ENCODE measurements at regions not wholly inside any gene's neighbourhood (a gene's known extent, or its start where the extent isn't known, plus 50 kb on each side); places are given as distances from the start of the nearest gene placed in this dataset.
"Not testable (repeated sequence)": the region's sequence is repeated elsewhere in the genome, so short reads cannot be mapped to it uniquely, and the experiment has no call there.

GRCh38 chrX:42189576-42189975 lies 266.2 kb upstream of the CASK start:
- Histone ChIP-seq H3K36me3 (no peaks in the 10 kb centered on the region), H3K4me2 (no peak overlapping the region)

GRCh38 chrX:42188730-42189129 lies 265.4 kb upstream of the CASK start:
- no peak for TF ChIP-seq Cebpa-rat (IDR thresholded peaks at IDR 0.05)
- Histone ChIP-seq H4K20me1 (no peaks in the 10 kb centered on the region; a peak in 1 of 22 replicates), H3K9me3 (replicated peaks in 1 of 11) (peaks cover 0 to 10% (median 4%) of the 10 kb centered on the region in 11 experiments; a peak in 3 of 22 replicates)

More at GRCh38 chrX:42189576-42189975, 266.2 kb upstream of the CASK start:
- no peak overlapping the region for H3K9ac ChIP-seq
- no peak for TF ChIP-seq Cebpa-rat (IDR thresholded peaks at IDR 0.05)
- no peak overlapping the region for H3K4me3 ChIP-seq
- no peaks in the 10 kb centered on the region; a peak in 1 of 22 replicates for H4K20me1 ChIP-seq
- peaks cover 80 to 100% (median 97%) of the 10 kb centered on the region in 11 experiments for H3K27me3 ChIP-seq
- H3K4me1 ChIP-seq = no peaks in the 10 kb centered on the region
- peaks cover 0 to 10% (median 4%) of the 10 kb centered on the region in 11 experiments; a peak in 3 of 22 replicates for H3K9me3 ChIP-seq (replicated peaks in 1 of 11)
- no peak overlapping the region for H3K27ac ChIP-seq

GRCh38 chrX:42176789-42177188 lies 253.4 kb upstream of the CASK start:
- no peak overlapping the region for H3K9ac ChIP-seq
- H3K27ac ChIP-seq = no peak overlapping the region
- H3K4me3 ChIP-seq = no peak overlapping the region
- no peak overlapping the region for H3K4me2 ChIP-seq
- peaks cover 77 to 100% (median 92%) of the 10 kb centered on the region in 11 experiments for H3K27me3 ChIP-seq
- H4K20me1 ChIP-seq = peaks cover 0 to 10% (median 0%) of the 10 kb centered on the region in 11 experiments; a peak in 4 of 22 replicates
- H3K36me3 ChIP-seq = no peaks in the 10 kb centered on the region
- no peaks in the 10 kb centered on the region for H3K9me3 ChIP-seq (replicated peaks in 1 of 11)
- TF ChIP-seq Cebpa-rat (IDR thresholded peaks at IDR 0.05) = no peak
- H3K4me1 ChIP-seq = no peaks in the 10 kb centered on the region

More at GRCh38 chrX:42188730-42189129, 265.4 kb upstream of the CASK start:
- H3K27me3 ChIP-seq = peaks cover 80 to 100% (median 97%) of the 10 kb centered on the region in 11 experiments
- no peaks in the 10 kb centered on the region for H3K4me1 ChIP-seq
- no peak overlapping the region for H3K4me3 ChIP-seq
- no peak overlapping the region for H3K9ac ChIP-seq
- H3K4me2 ChIP-seq = no peak overlapping the region
- H3K27ac ChIP-seq = no peak overlapping the region
- H3K36me3 ChIP-seq = no peaks in the 10 kb centered on the region

GRCh38 chrX:42175843-42176242 lies 252.5 kb upstream of the CASK start:
- no peak for TF ChIP-seq Cebpa-rat (IDR thresholded peaks at IDR 0.05)
- no peaks in the 10 kb centered on the region for H3K9me3 ChIP-seq (replicated peaks in 1 of 11)

GRCh38 chrX:42157923-42158322 lies 234.6 kb upstream of the CASK start:
- Histone ChIP-seq H3K27me3 (peaks cover 61 to 96% (median 87%) of the 10 kb centered on the region in 11 experiments; a peak in 21 of 22 replicates), H3K9me3 (replicated peaks in 1 of 11) (peaks cover 23 to 43% (median 31%) of the 10 kb centered on the region in 11 experiments)
- H4K20me1 ChIP-seq, H3K27ac ChIP-seq, H3K4me2 ChIP-seq, H3K9ac ChIP-seq, H3K36me3 ChIP-seq, H3K4me1 ChIP-seq, H3K4me3 ChIP-seq: not testable (repeated sequence)

More at GRCh38 chrX:42175843-42176242, 252.5 kb upstream of the CASK start:
- Histone ChIP-seq H3K4me1 (no peaks in the 10 kb centered on the region), H3K4me2 (no peak overlapping the region), H3K4me3 (no peak overlapping the region), H3K27me3 (peaks cover 76 to 100% (median 91%) of the 10 kb centered on the region in 11 experiments), H3K27ac (no peak overlapping the region), H4K20me1 (peaks cover 0 to 10% (median 0%) of the 10 kb centered on the region in 11 experiments; a peak in 4 of 22 replicates), H3K9ac (no peak overlapping the region), H3K36me3 (no peaks in the 10 kb centered on the region)

- TF ChIP-seq Cebpa-rat (IDR thresholded peaks at IDR 0.05) = no peak
- no peak overlapping the region for H3K9ac ChIP-seq
- H3K9me3 ChIP-seq (replicated peaks in 1 of 11) = peaks cover 0 to 19% (median 0%) of the 10 kb centered on the region in 11 experiments; a peak in 6 of 22 replicates
- H4K20me1 ChIP-seq = peaks cover 0 to 5% (median 0%) of the 10 kb centered on the region in 11 experiments; a peak in 2 of 22 replicates
- H3K27ac ChIP-seq = no peak overlapping the region
- no peaks in the 10 kb centered on the region for H3K36me3 ChIP-seq
- H3K4me3 ChIP-seq = no peak overlapping the region
- H3K27me3 ChIP-seq = peaks cover 89 to 100% (median 97%) of the 10 kb centered on the region in 11 experiments
- no peaks in the 10 kb centered on the region for H3K4me1 ChIP-seq
- no peak overlapping the region for H3K4me2 ChIP-seq
Observed at GRCh38 chrX:42151808-42152207, 228.5 kb upstream of the CASK start.

- H3K9me3 ChIP-seq (replicated peaks in 1 of 11) = peaks cover 0 to 19% (median 0%) of the 10 kb centered on the region in 11 experiments; a peak in 6 of 22 replicates
- no peak overlapping the region for H3K27ac ChIP-seq
- no peak overlapping the region for H3K4me3 ChIP-seq
- H3K4me1 ChIP-seq = no peaks in the 10 kb centered on the region
- H3K9ac ChIP-seq = no peak overlapping the region
- TF ChIP-seq Cebpa-rat (IDR thresholded peaks at IDR 0.05) = no peak
- H3K4me2 ChIP-seq = no peak overlapping the region
- H3K36me3 ChIP-seq = no peaks in the 10 kb centered on the region
- peaks cover 88 to 100% (median 98%) of the 10 kb centered on the region in 11 experiments for H3K27me3 ChIP-seq
- peaks cover 0 to 5% (median 0%) of the 10 kb centered on the region in 11 experiments; a peak in 2 of 22 replicates for H4K20me1 ChIP-seq
Observed at GRCh38 chrX:42149765-42150164, 226.4 kb upstream of the CASK start.

GRCh38 chrX:42149281-42149680 lies 225.9 kb upstream of the CASK start:
- H3K27me3 ChIP-seq = peaks cover 88 to 100% (median 98%) of the 10 kb centered on the region in 11 experiments
- H4K20me1 ChIP-seq = peaks cover 0 to 5% (median 0%) of the 10 kb centered on the region in 11 experiments; a peak in 2 of 22 replicates
- peaks cover 0 to 19% (median 0%) of the 10 kb centered on the region in 11 experiments; a peak in 6 of 22 replicates for H3K9me3 ChIP-seq (replicated peaks in 1 of 11)
- no peaks in the 10 kb centered on the region for H3K4me1 ChIP-seq
- TF ChIP-seq Cebpa-rat (IDR thresholded peaks at IDR 0.05) = no peak
- no peaks in the 10 kb centered on the region for H3K36me3 ChIP-seq
- no peak overlapping the region for H3K4me2 ChIP-seq
- H3K9ac ChIP-seq = no peak overlapping the region
- H3K4me3 ChIP-seq = no peak overlapping the region
- H3K27ac ChIP-seq = no peak overlapping the region

- H3K36me3 ChIP-seq = no peaks in the 10 kb centered on the region
- H4K20me1 ChIP-seq = peaks cover 0 to 5% (median 0%) of the 10 kb centered on the region in 11 experiments; a peak in 2 of 22 replicates
- no peaks in the 10 kb centered on the region for H3K4me1 ChIP-seq
- no peak for TF ChIP-seq Cebpa-rat (IDR thresholded peaks at IDR 0.05)
- peaks cover 0 to 19% (median 7%) of the 10 kb centered on the region in 11 experiments; a peak in 13 of 22 replicates for H3K9me3 ChIP-seq (replicated peaks in 1 of 11)
- no peak overlapping the region for H3K4me2 ChIP-seq
- H3K4me3 ChIP-seq = no peak overlapping the region
- H3K27me3 ChIP-seq = peaks cover 77 to 95% (median 89%) of the 10 kb centered on the region in 11 experiments
- H3K9ac ChIP-seq = no peak overlapping the region
- H3K27ac ChIP-seq = no peak overlapping the region
Observed at GRCh38 chrX:42143866-42144592, 220.7 kb upstream of the CASK start.

Data from BLaER1 treated with 17β-estradiol and CSF1 and Interleukin-3, amounts not matched to agents 10 nM and 100 nM (cell line).